ENCODE measurements at regions not wholly inside any gene's neighbourhood (a gene's known extent, or its start where the extent isn't known, plus 50 kb on each side); places are given as distances from the start of the nearest gene placed in this dataset.

DNA sequence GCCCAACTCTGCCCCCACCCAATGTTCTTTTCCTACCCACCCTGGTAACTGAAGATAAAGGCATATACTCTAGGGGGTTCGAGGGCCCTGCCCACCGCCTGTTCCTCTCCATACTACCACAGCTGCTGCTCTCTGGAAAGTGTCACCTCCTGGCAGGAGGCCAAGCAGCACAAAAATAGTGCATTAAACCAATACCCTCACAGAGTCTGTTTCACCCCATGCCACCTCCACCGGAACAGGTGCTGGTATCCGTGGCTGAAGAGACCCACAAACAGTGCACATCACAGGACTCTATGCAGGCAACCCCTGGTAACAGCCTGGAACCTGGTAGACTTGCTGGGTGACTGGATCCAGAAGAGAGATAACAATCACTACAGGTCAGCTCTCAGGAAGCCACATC lies 85.1 kb upstream of the CTSO start:
- Histone ChIP-seq H3K9me1 (replicated peaks; ENCODE audit: control insufficient read depth, extremely low read depth, insufficient read depth, low read length) (no peaks in the 10 kb centered on the region), H3K4me1 (ENCODE audit: control insufficient read depth, extremely low read depth, insufficient read depth, low read length) (no peaks in the 10 kb centered on the region), H3K4me3 (replicated peaks in 1 of 3; ENCODE audit: insufficient read depth in 1 of 3, low read depth in 1 of 3, low read length in 3 of 3) (no peak overlapping the region), H3K4me2 (ENCODE audit: insufficient read depth, low read length) (no peak overlapping the region), H3K9me3 (replicated peaks; ENCODE audit: control insufficient read depth, insufficient read depth, low read length) (no peaks in the 10 kb centered on the region), H3K27ac (ENCODE audit: insufficient read depth, low read depth, low read length) (no peak overlapping the region), H3K79me2 (ENCODE audit: control insufficient read depth, insufficient read depth, low read length) (no peaks in the 10 kb centered on the region), H3K27me3 (ENCODE audit: control insufficient read depth in 2 of 2, insufficient read depth in 2 of 2, low read length in 2 of 2) (no peaks in the 10 kb centered on the region), H3K36me3 (ENCODE audit: control insufficient read depth in 2 of 2, extremely low read depth in 1 of 2, insufficient read depth in 2 of 2, low read length in 2 of 2) (no peaks in the 10 kb centered on the region), H4K20me1 (replicated peaks; ENCODE audit: control insufficient read depth, extremely low read depth, insufficient read depth, low read length) (no peaks in the 10 kb centered on the region), H2AFZ (ENCODE audit: low read depth, low read length) (no peak overlapping the region), H3K9ac (replicated peaks; ENCODE audit: extremely low read depth, insufficient read depth, low read length) (no peak overlapping the region)
- TF ChIP-seq EZH2 (IDR thresholded peaks at IDR 0.05; ENCODE audit: borderline replicate concordance, low read depth, low read length, severe bottlenecking), result no peak
- TF ChIP-seq, protein P1, sequence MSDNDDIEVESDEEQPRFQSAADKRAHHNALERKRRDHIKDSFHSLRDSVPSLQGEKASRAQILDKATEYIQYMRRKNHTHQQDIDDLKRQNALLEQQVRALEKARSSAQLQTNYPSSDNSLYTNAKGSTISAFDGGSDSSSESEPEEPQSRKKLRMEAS (IDR thresholded peaks at IDR 0.05; ENCODE audit: insufficient read depth, insufficient read length), result no peak
- TF ChIP-seq JUN (IDR thresholded peaks at IDR 0.05; ENCODE audit: borderline replicate concordance, insufficient read depth, insufficient read length, low read depth), result no peak
- TF ChIP-seq FOS (IDR thresholded peaks at IDR 0.05; ENCODE audit: borderline replicate concordance, insufficient read depth, low read length), result no peak
- no peak for TF ChIP-seq POLR2A (IDR thresholded peaks at IDR 0.05; ENCODE audit: low read depth, low read length)
- TF ChIP-seq GATA2 (IDR thresholded peaks at IDR 0.05; ENCODE audit: insufficient read depth, insufficient read length, low read depth, low read length), result no peak
- TF ChIP-seq MYC (IDR thresholded peaks at IDR 0.05; ENCODE audit: low read depth, low read length), result no peak
- TF ChIP-seq, protein P2, sequence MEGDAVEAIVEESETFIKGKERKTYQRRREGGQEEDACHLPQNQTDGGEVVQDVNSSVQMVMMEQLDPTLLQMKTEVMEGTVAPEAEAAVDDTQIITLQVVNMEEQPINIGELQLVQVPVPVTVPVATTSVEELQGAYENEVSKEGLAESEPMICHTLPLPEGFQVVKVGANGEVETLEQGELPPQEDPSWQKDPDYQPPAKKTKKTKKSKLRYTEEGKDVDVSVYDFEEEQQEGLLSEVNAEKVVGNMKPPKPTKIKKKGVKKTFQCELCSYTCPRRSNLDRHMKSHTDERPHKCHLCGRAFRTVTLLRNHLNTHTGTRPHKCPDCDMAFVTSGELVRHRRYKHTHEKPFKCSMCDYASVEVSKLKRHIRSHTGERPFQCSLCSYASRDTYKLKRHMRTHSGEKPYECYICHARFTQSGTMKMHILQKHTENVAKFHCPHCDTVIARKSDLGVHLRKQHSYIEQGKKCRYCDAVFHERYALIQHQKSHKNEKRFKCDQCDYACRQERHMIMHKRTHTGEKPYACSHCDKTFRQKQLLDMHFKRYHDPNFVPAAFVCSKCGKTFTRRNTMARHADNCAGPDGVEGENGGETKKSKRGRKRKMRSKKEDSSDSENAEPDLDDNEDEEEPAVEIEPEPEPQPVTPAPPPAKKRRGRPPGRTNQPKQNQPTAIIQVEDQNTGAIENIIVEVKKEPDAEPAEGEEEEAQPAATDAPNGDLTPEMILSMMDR (IDR thresholded peaks at IDR 0.05; ENCODE audit: extremely low read depth in 1 of 2, insufficient read depth in 1 of 2, low read depth in 1 of 2, low read length in 2 of 2), result no peak
- TF ChIP-seq POLR2AphosphoS5 (IDR thresholded peaks at IDR 0.05; ENCODE audit: insufficient read depth, low read depth, low read length), result no peak
- ChIA-PET POLR2A (no interaction called here), CTCF (no interaction called here)
- intact Hi-C loops (cut with micrococcal nuclease), result no loop called here
- no peak for FAIRE-seq
- dilution Hi-C loops (cut with MboI; ENCODE audit: extremely low pct_ligation_motif_present, low sequenced_read_pairs), result no loop called here
- DNase-seq (ENCODE audit: low read depth, low spot score), result no peak
- no TSS peak for BruUV-seq (replicated peaks)

Data from endothelial cell of umbilical vein (primary cell).